SK-N-MC (cell line): ENCODE measurements at regions not wholly inside any gene's neighbourhood (a gene's known extent, or its start where the extent isn't known, plus 50 kb on each side); places are given as distances from the start of the nearest gene placed in this dataset.

Experiments used
- EZH2 ChIP-seq: fragments of 200-600 bp; sonication (generic); IDR thresholded peaks from one replicate; pipeline ENCODE4 v1.6.1; 2017; ENCODE audit warnings: antibody characterized with exemption
- FOXP2 ChIP-seq: optimal IDR thresholded peaks from 2 replicates; pipeline ENCODE3; 2011; ENCODE audit warnings: mild to moderate bottlenecking, moderate library complexity; ENCODE audit not compliant: insufficient read depth; ENCODE audit errors: extremely low read length, control extremely low read depth
- POLR2AphosphoS5 ChIP-seq: IDR thresholded peaks from 2 replicates; pipeline ENCODE4 v1.6.1; 2012; ENCODE audit warnings: mild to moderate bottlenecking, low read depth, low read length, borderline replicate concordance

GRCh38 chr2:201965550-201965949 is 68.1 kb upstream of the FZD7 start:
- TF ChIP-seq POLR2AphosphoS5: no peak
- no peak for TF ChIP-seq EZH2
- no peak for TF ChIP-seq FOXP2
